Omental fat pad (tissue), 3 donors: ENCODE measurements at regions not wholly inside any gene's neighbourhood (a gene's known extent, or its start where the extent isn't known, plus 50 kb on each side); places are given as distances from the start of the nearest gene placed in this dataset.

Experiments
- ATAC-seq: fragments of 150-250 bp; one replicate; pipeline ENCODE4 v1.9.1; 2016; ENCODE audit warnings: mild to moderate bottlenecking, moderate library complexity; ENCODE audit not compliant: low FRiP score
- DNase-seq: peaks from one replicate; pipeline ENCODE4 v3.0.0-alpha.2; 2019; ENCODE audit warnings: low spot score
- TF ChIP-seq, protein P1 (sequence below), 3 donors: fragments of 450-650 bp; IDR thresholded peaks; one replicate each; pipeline ENCODE4 v1.5.1; 2016 to 2017; ENCODE audit warnings: antibody characterized with exemption in 3 of 3, mild to moderate bottlenecking in 3 of 3, moderate library complexity in 2 of 3

- ATAC-seq: no peak
Observed at GRCh38 chr10:113287592-113287991, 265.3 kb upstream of the HABP2 start.

GRCh38 chr10:113290137-113290536 is 262.7 kb upstream of the HABP2 start:
- TF ChIP-seq, protein P1, sequence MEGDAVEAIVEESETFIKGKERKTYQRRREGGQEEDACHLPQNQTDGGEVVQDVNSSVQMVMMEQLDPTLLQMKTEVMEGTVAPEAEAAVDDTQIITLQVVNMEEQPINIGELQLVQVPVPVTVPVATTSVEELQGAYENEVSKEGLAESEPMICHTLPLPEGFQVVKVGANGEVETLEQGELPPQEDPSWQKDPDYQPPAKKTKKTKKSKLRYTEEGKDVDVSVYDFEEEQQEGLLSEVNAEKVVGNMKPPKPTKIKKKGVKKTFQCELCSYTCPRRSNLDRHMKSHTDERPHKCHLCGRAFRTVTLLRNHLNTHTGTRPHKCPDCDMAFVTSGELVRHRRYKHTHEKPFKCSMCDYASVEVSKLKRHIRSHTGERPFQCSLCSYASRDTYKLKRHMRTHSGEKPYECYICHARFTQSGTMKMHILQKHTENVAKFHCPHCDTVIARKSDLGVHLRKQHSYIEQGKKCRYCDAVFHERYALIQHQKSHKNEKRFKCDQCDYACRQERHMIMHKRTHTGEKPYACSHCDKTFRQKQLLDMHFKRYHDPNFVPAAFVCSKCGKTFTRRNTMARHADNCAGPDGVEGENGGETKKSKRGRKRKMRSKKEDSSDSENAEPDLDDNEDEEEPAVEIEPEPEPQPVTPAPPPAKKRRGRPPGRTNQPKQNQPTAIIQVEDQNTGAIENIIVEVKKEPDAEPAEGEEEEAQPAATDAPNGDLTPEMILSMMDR (IDR thresholded peaks at IDR 0.05): no peak
- ATAC-seq: no peak
- DNase-seq: no peak

More at GRCh38 chr10:113287592-113287991, 265.3 kb upstream of the HABP2 start:
- TF ChIP-seq, protein P1 (IDR thresholded peaks at IDR 0.05): no peak
- DNase-seq: no peak

DNA sequence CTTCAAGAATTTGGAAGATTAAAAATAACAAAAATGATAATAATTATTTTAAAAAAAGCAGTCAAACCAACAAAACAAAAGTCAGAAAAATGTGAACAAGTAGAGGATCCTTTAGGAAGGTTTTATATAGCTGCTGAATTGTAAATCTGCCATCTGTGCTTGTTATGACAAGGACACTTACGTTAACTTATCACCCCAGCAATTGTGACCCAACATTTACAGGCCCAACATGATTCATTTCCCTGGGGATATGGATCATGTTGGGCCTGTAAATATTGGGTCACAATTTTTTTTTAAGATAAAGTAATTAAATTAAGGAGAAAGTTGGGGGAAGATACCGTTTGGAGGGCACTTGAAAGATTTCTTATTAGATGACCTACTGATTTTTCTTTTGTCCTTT is 261.4 kb upstream of the HABP2 start:
- ATAC-seq (no peak), DNase-seq (no peak)

DNA sequence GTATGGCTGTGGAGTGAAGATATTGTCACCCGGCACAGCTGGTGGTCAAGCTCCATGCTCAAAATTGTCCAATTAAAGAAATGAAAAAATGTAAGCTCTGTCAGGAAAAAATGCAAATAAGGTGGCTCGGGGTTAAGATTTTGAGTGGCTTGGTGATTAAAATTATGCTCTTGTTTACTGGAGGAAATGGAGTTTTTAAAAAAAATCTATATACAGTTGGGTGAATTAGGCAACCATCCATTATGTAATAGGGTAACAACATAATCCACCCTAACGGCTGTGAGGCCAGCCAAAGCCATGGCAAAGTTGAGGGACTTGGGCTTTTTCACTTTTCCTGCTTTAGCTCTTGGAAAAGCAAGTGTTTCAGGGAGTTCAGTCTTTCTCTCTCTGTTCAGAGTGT is 260.8 kb upstream of the HABP2 start:
- TF ChIP-seq, protein P1 (IDR thresholded peaks at IDR 0.05): no peak
- ATAC-seq (no peak), DNase-seq (no peak)

More for the DNA sequence above, 261.4 kb upstream of the HABP2 start:
- TF ChIP-seq, protein P1 (IDR thresholded peaks at IDR 0.05): no peak

DNA sequence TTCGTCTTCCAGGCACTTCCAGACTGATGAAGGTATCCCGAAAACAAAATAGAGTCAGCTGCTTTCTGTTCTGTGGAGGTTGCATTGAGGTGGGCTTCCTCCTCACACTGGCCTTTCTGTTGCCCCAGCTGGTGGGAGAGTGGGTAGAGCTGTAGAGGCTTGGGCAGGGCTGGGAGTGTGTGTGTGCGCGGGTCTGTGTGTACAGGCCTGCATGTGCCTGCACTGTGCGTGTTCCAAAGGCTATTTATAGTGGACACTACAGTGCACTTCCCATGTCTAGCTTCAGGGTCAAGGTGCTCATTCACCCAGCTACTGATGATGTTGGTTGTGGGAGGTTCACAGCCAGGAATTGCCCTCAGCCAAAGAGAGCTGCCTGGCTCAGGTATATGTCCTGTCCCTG is 260.1 kb upstream of the HABP2 start:
- no peak for ATAC-seq
- DNase-seq: no peak
- TF ChIP-seq, protein P1 (IDR thresholded peaks at IDR 0.05): no peak

GRCh38 chr10:113293167-113293566 is 259.7 kb upstream of the HABP2 start:
- ATAC-seq (no peak), DNase-seq (no peak)
- TF ChIP-seq, protein P1 (IDR thresholded peaks at IDR 0.05): no peak

DNA sequence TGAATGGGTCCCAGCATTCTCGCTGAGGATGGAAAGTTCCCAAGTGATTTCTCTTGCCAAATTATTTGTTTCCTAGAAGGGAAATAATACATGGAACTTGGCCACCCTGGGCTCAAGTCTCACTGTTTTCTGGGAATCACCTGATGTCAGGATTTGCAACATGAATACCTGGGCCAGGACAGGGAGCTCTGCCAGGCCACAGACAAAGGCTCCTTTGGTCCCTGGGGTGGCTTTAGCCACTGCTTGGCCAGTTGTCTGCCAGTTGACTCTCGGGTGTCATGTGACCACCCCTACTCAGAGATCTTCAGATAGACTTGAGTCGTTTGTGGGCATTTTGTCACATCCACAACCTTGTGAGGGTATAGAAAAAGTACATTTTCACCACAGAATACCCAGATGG is 258.0 kb upstream of the HABP2 start:
- no peak for DNase-seq
- TF ChIP-seq, protein P1 (IDR thresholded peaks at IDR 0.05): no peak

More for the DNA sequence above, 258.0 kb upstream of the HABP2 start:
- ATAC-seq: no peak
